CD14-positive monocyte (primary cell): ENCODE measurements at regions not wholly inside any gene's neighbourhood (a gene's known extent, or its start where the extent isn't known, plus 50 kb on each side); places are given as distances from the start of the nearest gene placed in this dataset.

ENCODE experiments used
- DNase-seq, 3 donors: peaks; one replicate each; pipeline ENCODE4 v3.0.0-alpha.2; 2011 to 2022
- H2AFZ ChIP-seq: 2 replicates; pipeline ENCODE4 v1.6.0; 2012; ENCODE audit warnings: mild to moderate bottlenecking, low read depth, low read length, inconsistent platforms; ENCODE audit not compliant: insufficient read depth, poor library complexity, severe bottlenecking
- H3K27ac ChIP-seq, 2 donors: 1 replicate in 1 of 2; 2 replicates in 1 of 2; pipeline ENCODE4 v1.5.1; 2012 to 2013; ENCODE audit warnings: low read length in 2 of 2, control low read depth in 1 of 2, inconsistent platforms in 1 of 2, low read depth in 1 of 2, mild to moderate bottlenecking in 1 of 2
- H3K27me3 ChIP-seq, 2 donors: one replicate each; pipeline versions ENCODE4 v1.6.0 to v1.6.1; 2011 to 2013; ENCODE audit warnings: low read length in 2 of 2; ENCODE audit not compliant: control insufficient read depth in 2 of 2, insufficient read depth in 2 of 2
- H3K36me3 ChIP-seq, 2 donors: replicated peaks in 1 of 2; 1 replicate in 1 of 2; 2 replicates in 1 of 2; pipeline versions ENCODE4 v1.5.1 to v1.6.1; 2012 to 2013; ENCODE audit warnings: low read length in 2 of 2, control low read depth in 1 of 2, inconsistent platforms in 1 of 2, mild to moderate bottlenecking in 1 of 2; ENCODE audit not compliant: insufficient read depth in 2 of 2, control insufficient read depth in 1 of 2
- H3K4me1 ChIP-seq, 2 donors: 1 replicate in 1 of 2; 2 replicates in 1 of 2; pipeline versions ENCODE4 v1.5.1 to v1.6.1; 2012 to 2013; ENCODE audit warnings: low read length in 2 of 2, control low read depth in 1 of 2, inconsistent platforms in 1 of 2, mild to moderate bottlenecking in 1 of 2, moderate library complexity in 1 of 2; ENCODE audit not compliant: insufficient read depth in 2 of 2, control insufficient read depth in 1 of 2
- H3K4me2 ChIP-seq: replicated peaks from 2 replicates; pipeline ENCODE3; 2012; ENCODE audit warnings: low read length, moderate library complexity, mild to moderate bottlenecking; ENCODE audit not compliant: poor library complexity, severe bottlenecking; ENCODE audit errors: extremely low read depth
- H3K4me3 ChIP-seq, 3 experiments: fragments of 200-600 bp in 1 of 3; sonication (generic) in 1 of 3; replicated peaks in 1 of 3; 1 replicate in 2 of 3; 2 replicates in 1 of 3; pipeline ENCODE4 v1.5.1; 2011 to 2013; ENCODE audit warnings: low read length in 3 of 3, mild to moderate bottlenecking in 3 of 3, control low read depth in 2 of 3, low read depth in 2 of 3, inconsistent platforms in 1 of 3, moderate library complexity in 1 of 3
- H3K79me2 ChIP-seq: 2 replicates; pipeline ENCODE4 v1.6.0; 2012; ENCODE audit warnings: mild to moderate bottlenecking, control low read depth, inconsistent platforms, low read length, moderate library complexity; ENCODE audit not compliant: insufficient read depth
- H3K9ac ChIP-seq: 2 replicates; pipeline ENCODE4 v1.6.0; 2017; ENCODE audit warnings: low read length, mild to moderate bottlenecking; ENCODE audit not compliant: insufficient read depth, poor library complexity, severe bottlenecking
- H3K9me3 ChIP-seq, 2 donors: replicated peaks in 1 of 2; 1 replicate in 1 of 2; 2 replicates in 1 of 2; pipeline versions ENCODE4 v1.5.1 to v1.6.1; 2012 to 2013; ENCODE audit warnings: low read length in 2 of 2, control low read depth in 1 of 2; ENCODE audit not compliant: control insufficient read depth in 1 of 2, insufficient read depth in 1 of 2
- H4K20me1 ChIP-seq: 2 replicates; pipeline ENCODE4 v1.6.0; 2012; ENCODE audit warnings: mild to moderate bottlenecking, low read length, control low read depth, moderate library complexity; ENCODE audit not compliant: insufficient read depth
- H3K27ac Mint-ChIP-seq, 7 donors: one replicate each; pipeline ENCODE4 v1.8.0; 2020; ENCODE audit warnings: mild to moderate bottlenecking in 7 of 7, mixed read lengths in 7 of 7, moderate library complexity in 6 of 7, inconsistent platforms in 2 of 7
- H3K27me3 Mint-ChIP-seq, 3 donors: one replicate each; pipeline ENCODE4 v1.8.0; 2021 to 2022; ENCODE audit warnings: low read depth in 3 of 3, mild to moderate bottlenecking in 3 of 3, mixed read lengths in 3 of 3, moderate library complexity in 3 of 3, inconsistent platforms in 1 of 3
- H3K36me3 Mint-ChIP-seq, 2 donors: one replicate each; pipeline ENCODE4 v1.8.0; 2020; ENCODE audit warnings: mixed read lengths in 2 of 2, inconsistent platforms in 1 of 2, mild to moderate bottlenecking in 1 of 2
- H3K4me1 Mint-ChIP-seq: one replicate; pipeline ENCODE4 v1.8.0; 2020; ENCODE audit warnings: mild to moderate bottlenecking, mixed read lengths
- H3K4me3 Mint-ChIP-seq, 2 donors: one replicate each; pipeline ENCODE4 v1.8.0; 2020; ENCODE audit warnings: mild to moderate bottlenecking in 2 of 2, mixed read lengths in 2 of 2, moderate library complexity in 1 of 2
- H3K9me3 Mint-ChIP-seq, 7 donors: one replicate each; pipeline ENCODE4 v1.8.0; 2020 to 2022; ENCODE audit warnings: mixed read lengths in 7 of 7, mild to moderate bottlenecking in 6 of 7, moderate library complexity in 6 of 7, inconsistent platforms in 2 of 7
- CTCF ChIP-seq: fragments of 200-600 bp; IDR thresholded peaks from one replicate; pipeline ENCODE4 v1.8.0; 2022; ENCODE audit warnings: antibody characterized with exemption, mild to moderate bottlenecking
- WGBS: methylation state at CpG from one replicate; pipeline ENCODE4 v1.1.5; 2013; ENCODE audit warnings: missing lambda C conversion rate; ENCODE audit not compliant: insufficient coverage; 5-methylcytosine and 5-hydroxymethylcytosine counted together
- intact Hi-C, 2 donors: fragments of 100-400 bp; cut with micrococcal nuclease; formaldehyde crosslinking; loops; one replicate each; pipeline versions ENCODE4 v1.15.0 to v1.15.1; 2023

GRCh38 chr1:30633294-30633693 is 90.1 kb downstream of the MATN1 start:
- TF ChIP-seq CTCF = no peak
- Histone ChIP-seq H3K4me2 (no peak overlapping the region), H3K4me3 (no peak overlapping the region), H3K36me3 (no peaks in the 10 kb centered on the region), H3K9ac (no peak overlapping the region), H3K9me3 (no peaks in the 10 kb centered on the region), H3K4me1 (no peaks in the 10 kb centered on the region), H2AFZ (no peak overlapping the region), H3K27me3 (no peaks in the 10 kb centered on the region), H3K79me2 (no peaks in the 10 kb centered on the region), H4K20me1 (no peaks in the 10 kb centered on the region), H3K27ac (no peak overlapping the region)
- H3K27me3 Mint-ChIP-seq = peaks cover 5% of the 10 kb centered on the region in 3 donors
- no peaks in the 10 kb centered on the region for H3K36me3 Mint-ChIP-seq
- no peaks in the 10 kb centered on the region for H3K4me1 Mint-ChIP-seq
- no peak overlapping the region for H3K4me3 Mint-ChIP-seq
- no peak overlapping the region for H3K27ac Mint-ChIP-seq
- WGBS = 100% methylated on average over 2 of the region's 4 CpGs
- peaks cover 0 to 6% (median 0%) of the 10 kb centered on the region in 7 donors for H3K9me3 Mint-ChIP-seq
- intact Hi-C loops = no loop called here
- no peak for DNase-seq

- Histone ChIP-seq H3K36me3 (no peaks in the 10 kb centered on the region), H3K4me3 (no peak overlapping the region), H2AFZ (no peak overlapping the region), H3K4me1 (no peaks in the 10 kb centered on the region), H3K9me3 (peaks cover 6 to 7% of the 10 kb centered on the region in 2 donors), H3K79me2 (no peaks in the 10 kb centered on the region), H3K27me3 (no peaks in the 10 kb centered on the region), H3K9ac (no peak overlapping the region), H3K4me2 (no peak overlapping the region), H3K27ac (no peak overlapping the region), H4K20me1 (no peaks in the 10 kb centered on the region)
- 27% methylated on average over 7 of the region's 7 CpGs for WGBS
- intact Hi-C loops = no loop called here
- TF ChIP-seq CTCF = no peak
- Mint-ChIP-seq H3K36me3 (no peaks in the 10 kb centered on the region), H3K4me3 (no peak overlapping the region), H3K4me1 (no peaks in the 10 kb centered on the region), H3K27ac (no peak overlapping the region), H3K9me3 (peaks cover under 1 to 12% (median 7%) of the 10 kb centered on the region in 7 donors), H3K27me3 (peaks cover 4 to 5% (median 5%) of the 10 kb centered on the region in 3 donors)
- peak in 2 of 3 donors; percentile 3 to 16 for DNase-seq
Measured at GRCh38 chr1:30632481-30632880, 90.9 kb downstream of the MATN1 start.
